Heart right ventricle (tissue), 16 donors: ENCODE measurements at regions not wholly inside any gene's neighbourhood (a gene's known extent, or its start where the extent isn't known, plus 50 kb on each side); places are given as distances from the start of the nearest gene placed in this dataset.

Source experiments
- ATAC-seq, 8 donors: fragments of 200-7000 bp; cut with Tn5 transposase; one replicate each; pipeline ENCODE4 v1.9.1; 2020; ENCODE audit warnings: mild to moderate bottlenecking in 8 of 8, moderate library complexity in 8 of 8, moderate number of reproducible peaks in 1 of 8
- DNase-seq, 2 donors: peaks; one replicate each; pipeline ENCODE4 v3.0.0-alpha.2; 2020
- H3K27ac ChIP-seq, 10 donors: fragments of 200-600 bp; sonication (generic) in 2 of 10; one replicate each; pipeline versions ENCODE4 v1.5.0 to v1.8.0; 2020 to 2022; ENCODE audit warnings: mild to moderate bottlenecking in 3 of 10
- H3K27me3 ChIP-seq, 7 donors: fragments of 200-600 bp; one replicate each; pipeline ENCODE4 v1.8.0; 2021 to 2022; ENCODE audit warnings: mild to moderate bottlenecking in 2 of 7
- H3K36me3 ChIP-seq, 9 donors: fragments of 200-600 bp; sonication (generic) in 1 of 9; one replicate each; pipeline versions ENCODE4 v1.5.0 to v1.8.0; 2020 to 2022; ENCODE audit warnings: mild to moderate bottlenecking in 2 of 9
- H3K4me1 ChIP-seq, 9 donors: fragments of 200-600 bp; sonication (generic) in 1 of 9; one replicate each; pipeline versions ENCODE4 v1.5.0 to v1.8.0; 2020 to 2022; ENCODE audit warnings: mild to moderate bottlenecking in 4 of 9
- H3K4me3 ChIP-seq, 10 donors: fragments of 200-600 bp; sonication (generic) in 2 of 10; one replicate each; pipeline versions ENCODE4 v1.5.0 to v1.8.0; 2020 to 2022; ENCODE audit warnings: mild to moderate bottlenecking in 7 of 10, moderate library complexity in 2 of 10
- H3K9me3 ChIP-seq, 11 donors: fragments of 200-600 bp in 10 of 11; sonication (generic) in 2 of 11; one replicate each; pipeline versions ENCODE4 v1.5.0 to v1.8.0; 2013 to 2022; ENCODE audit warnings: mild to moderate bottlenecking in 2 of 11, control low read depth in 1 of 11, moderate library complexity in 1 of 11
- WGBS, 2 donors: extraction: QIAGEN DNeasy Blood & Tissue Kit; methylation state at CpG; one replicate each; pipeline ENCODE4 v1.1.7; 2013; ENCODE audit warnings: inconsistent platforms in 1 of 2; 5-methylcytosine and 5-hydroxymethylcytosine counted together
- intact Hi-C, 10 donors: fragments of 100-400 bp; cut with DNase I; formaldehyde crosslinking; loops; one replicate each; pipeline versions ENCODE4 v1.11.1 to v1.14.2; 2022
- TF ChIP-seq, protein P1 (sequence below), 9 donors: fragments of 200-600 bp; sonication (generic) in 2 of 9; IDR thresholded peaks; one replicate each; pipeline versions ENCODE4 v1.5.0 to v1.8.0; 2021 to 2022; ENCODE audit warnings: antibody characterized with exemption in 9 of 9, mild to moderate bottlenecking in 5 of 9, moderate library complexity in 1 of 9
- donor health status: Arrhythmogenic right ventricular cardiomyopathy.
- donor health status: ischemic (EF 13 %, LVEDD 7.1; RV severe dilation, severe dysfunction).
- donor health status: healthy with polysubstance abuse.
- donor health status: DM: no; HTN: yes; CAD: no.
- donor health status: DM: no; HTN: no; CAD: no.
- donor health status: ischemic (EF 25% LVEDD 6.9; RV normal size, moderate dysfunction).
- donor health status: ischemic (EF 25% LVEDD 5.7; RV mildly dilated, moderate dysfunction).
- donor health status: healthy.
- donor health status: DM: yes; HTN: yes; CAD: no.
- donor health status: Ischemic cardiomyopathy.
- donor health status: ischemic (EF 35%, LVEDD 5.7; RV mildly dilated, moderate dysfunction).
- donor health status: nonischemic (EF 11% LVEDD 7.7; RV severe dilation, severe dysfunction).
- donor health status: DM: yes; HTN: yes; CAD: no.
- donor health status: PGD.
- donor health status: ischemic (EF 29% LVEDD 5.4; RV normal size, mild dysfunction).
- donor health status: nonischemic (EF 23%, LVEDD 6.1; RV moderate dilation, normal function).

DNA sequence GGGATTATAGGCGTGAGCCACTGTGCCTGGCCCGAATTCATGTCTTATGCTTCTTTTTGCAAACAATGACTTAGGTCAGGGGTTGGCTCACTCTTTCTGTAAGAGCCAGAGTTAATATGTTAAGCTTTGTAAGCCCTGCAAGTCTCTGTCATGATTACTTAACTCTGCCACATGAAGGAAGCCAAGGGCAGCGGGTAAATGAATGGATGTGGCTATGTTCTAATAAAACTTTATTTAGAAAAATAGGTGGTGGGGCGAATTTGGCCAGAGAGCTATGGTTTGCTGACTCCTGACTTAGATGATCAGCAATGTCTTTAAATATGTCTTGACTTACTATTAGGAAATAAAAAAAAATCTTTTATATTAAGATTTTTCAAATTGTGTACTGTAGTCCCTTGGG lies 114.9 kb upstream of the ZFP64 start:
- TF ChIP-seq, protein P1, sequence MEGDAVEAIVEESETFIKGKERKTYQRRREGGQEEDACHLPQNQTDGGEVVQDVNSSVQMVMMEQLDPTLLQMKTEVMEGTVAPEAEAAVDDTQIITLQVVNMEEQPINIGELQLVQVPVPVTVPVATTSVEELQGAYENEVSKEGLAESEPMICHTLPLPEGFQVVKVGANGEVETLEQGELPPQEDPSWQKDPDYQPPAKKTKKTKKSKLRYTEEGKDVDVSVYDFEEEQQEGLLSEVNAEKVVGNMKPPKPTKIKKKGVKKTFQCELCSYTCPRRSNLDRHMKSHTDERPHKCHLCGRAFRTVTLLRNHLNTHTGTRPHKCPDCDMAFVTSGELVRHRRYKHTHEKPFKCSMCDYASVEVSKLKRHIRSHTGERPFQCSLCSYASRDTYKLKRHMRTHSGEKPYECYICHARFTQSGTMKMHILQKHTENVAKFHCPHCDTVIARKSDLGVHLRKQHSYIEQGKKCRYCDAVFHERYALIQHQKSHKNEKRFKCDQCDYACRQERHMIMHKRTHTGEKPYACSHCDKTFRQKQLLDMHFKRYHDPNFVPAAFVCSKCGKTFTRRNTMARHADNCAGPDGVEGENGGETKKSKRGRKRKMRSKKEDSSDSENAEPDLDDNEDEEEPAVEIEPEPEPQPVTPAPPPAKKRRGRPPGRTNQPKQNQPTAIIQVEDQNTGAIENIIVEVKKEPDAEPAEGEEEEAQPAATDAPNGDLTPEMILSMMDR (IDR thresholded peaks at IDR 0.05), result no peak
- no peak overlapping the region for H3K27ac ChIP-seq
- 95 to 98% methylated on average over 4 of the region's 4 CpGs for WGBS, 2 donors
- no peak for DNase-seq
- no peaks in the 10 kb centered on the region for H3K9me3 ChIP-seq
- H3K27me3 ChIP-seq, result peaks cover 0 to 11% (median 0%) of the 10 kb centered on the region in 7 donors
- peaks cover 0 to 4% (median 0%) of the 10 kb centered on the region in 9 donors for H3K4me1 ChIP-seq
- no peaks in the 10 kb centered on the region for H3K36me3 ChIP-seq
- ATAC-seq, result no peak
- intact Hi-C loops, result no loop called here
- H3K4me3 ChIP-seq, result no peak overlapping the region

DNA sequence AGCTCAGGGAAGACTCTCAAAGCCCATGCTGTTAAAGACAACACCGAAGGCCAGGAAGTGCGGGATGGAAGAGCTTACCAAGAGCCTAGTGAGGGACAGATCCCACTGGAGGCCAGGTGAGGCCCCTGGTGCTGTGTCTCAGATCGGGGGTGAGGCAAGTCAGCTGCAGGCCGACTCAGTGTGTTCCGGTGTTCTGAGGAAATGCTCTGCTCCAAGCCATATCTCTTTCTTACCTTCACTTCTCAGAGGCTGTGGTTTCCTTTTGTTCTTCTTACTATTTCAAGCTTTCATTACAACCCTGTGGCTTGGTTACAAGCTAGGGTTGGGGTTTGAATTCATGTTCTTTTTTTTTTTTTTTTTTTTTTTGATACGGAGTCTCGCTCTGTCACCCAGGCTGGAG lies 114.3 kb upstream of the ZFP64 start:
- intact Hi-C loops, result no loop called here
- H3K4me1 ChIP-seq, result no peaks in the 10 kb centered on the region
- ATAC-seq (no peak), DNase-seq (no peak)
- WGBS, 2 donors, result 88 to 89% methylated on average over 7 of the region's 7 CpGs
- no peaks in the 10 kb centered on the region for H3K36me3 ChIP-seq
- TF ChIP-seq, protein P1 (IDR thresholded peaks at IDR 0.05), result no peak
- H3K4me3 ChIP-seq, result no peak overlapping the region
- H3K27me3 ChIP-seq, result peaks cover 0 to 11% (median 0%) of the 10 kb centered on the region in 7 donors
- H3K27ac ChIP-seq, result no peak overlapping the region
- H3K9me3 ChIP-seq, result no peaks in the 10 kb centered on the region

GRCh38 chr20:52305024-52305645 lies 113.6 kb upstream of the ZFP64 start:
- DNase-seq, result no peak
- no peak for ATAC-seq
- TF ChIP-seq, protein P1 (IDR thresholded peaks at IDR 0.05), result no peak
- Histone ChIP-seq H3K9me3 (no peaks in the 10 kb centered on the region), H3K4me3 (no peak overlapping the region), H3K27me3 (peaks cover 0 to 11% (median 0%) of the 10 kb centered on the region in 7 donors), H3K4me1 (no peaks in the 10 kb centered on the region), H3K36me3 (no peaks in the 10 kb centered on the region), H3K27ac (no peak overlapping the region)
- WGBS, 2 donors, result 89 to 91% methylated on average over 3 of the region's 3 CpGs
- intact Hi-C loops, result no loop called here

DNA sequence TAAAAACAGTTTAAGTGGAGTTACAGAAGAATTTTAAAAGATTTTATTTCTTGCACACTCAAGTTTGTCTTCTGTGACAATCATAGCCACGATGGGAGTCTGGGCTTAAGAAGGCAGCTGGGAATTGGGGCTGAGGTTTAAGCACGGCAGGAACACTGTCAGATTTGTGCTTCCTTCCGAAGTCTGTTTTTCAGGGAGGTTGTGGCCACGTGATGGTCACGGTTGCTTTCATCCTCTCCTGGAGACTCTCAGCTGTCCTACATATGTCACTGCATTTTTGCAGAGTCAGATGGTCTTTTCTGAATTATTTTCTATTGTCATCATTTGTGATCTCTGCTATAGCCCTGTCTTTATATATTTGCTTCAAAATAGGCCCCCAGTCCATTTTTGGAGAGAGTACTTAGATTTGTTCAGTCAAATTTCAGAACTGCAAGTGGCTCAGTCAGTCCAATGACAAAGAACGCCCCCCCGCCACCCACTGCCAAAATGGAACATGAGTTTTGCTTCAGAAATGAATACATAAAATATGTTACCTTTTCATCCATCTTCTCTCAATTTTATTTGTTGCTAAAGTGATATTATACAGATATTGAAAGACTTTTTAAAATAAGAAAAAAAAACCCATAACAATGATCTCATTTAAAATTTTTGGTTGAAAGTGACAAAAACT lies 111.8 kb upstream of the ZFP64 start:
- no peak for ATAC-seq
- intact Hi-C loops, result loop anchor here in 1 of 10 donors (5.0 kb wide), 1 partner anchor 919 kb away; no protein-coding TSS in a partner anchor
- WGBS, 2 donors, result 68% methylated on average over 7 of the region's 7 CpGs
- peaks cover 0 to 11% (median 0%) of the 10 kb centered on the region in 7 donors for H3K27me3 ChIP-seq
- H3K4me3 ChIP-seq, result no peak overlapping the region
- H3K9me3 ChIP-seq, result no peaks in the 10 kb centered on the region
- no peaks in the 10 kb centered on the region for H3K36me3 ChIP-seq
- no peak for DNase-seq
- H3K4me1 ChIP-seq, result no peaks in the 10 kb centered on the region
- H3K27ac ChIP-seq, result no peak overlapping the region
- TF ChIP-seq, protein P1 (IDR thresholded peaks at IDR 0.05), result no peak
